HL-60 (cell line): ENCODE measurements at regions not wholly inside any gene's neighbourhood (a gene's known extent, or its start where the extent isn't known, plus 50 kb on each side); places are given as distances from the start of the nearest gene placed in this dataset.

Experiments
- CTCF ChIP-seq: IDR thresholded peaks from one replicate; pipeline ENCODE4 v1.5.1; 2011; ENCODE audit warnings: low read length, control low read depth, inconsistent platforms; ENCODE audit not compliant: insufficient read depth
- GABPA ChIP-seq: IDR thresholded peaks from 2 replicates; pipeline ENCODE4 v1.6.1; 2012; ENCODE audit warnings: low read depth
- POLR2AphosphoS5 ChIP-seq: IDR thresholded peaks from 2 replicates; pipeline ENCODE4 v1.6.1; 2012; ENCODE audit warnings: low read depth
- REST ChIP-seq: IDR thresholded peaks from 2 replicates; pipeline ENCODE4 v1.6.1; 2012; ENCODE audit warnings: low read depth; ENCODE audit not compliant: insufficient replicate concordance
- SPI1 ChIP-seq: IDR thresholded peaks from 2 replicates; pipeline ENCODE4 v1.6.1; 2012; ENCODE audit warnings: low read depth, mild to moderate bottlenecking, borderline replicate concordance

- TF ChIP-seq CTCF (no peak), GABPA (no peak), POLR2AphosphoS5 (no peak), REST (no peak), SPI1 (no peak)
Observed at GRCh38 chr11:22927793-22928192, 67.5 kb upstream of the CCDC179 start.
